Osteoblast (primary cell): ENCODE measurements at regions not wholly inside any gene's neighbourhood (a gene's known extent, or its start where the extent isn't known, plus 50 kb on each side); places are given as distances from the start of the nearest gene placed in this dataset.
A peak's percentile ranks its signal among the peaks of the same experiment; 100 is the strongest.

Experiments used
- DNase-seq: peaks from one replicate; pipeline ENCODE4 v3.0.0; 2011; ENCODE audit warnings: low spot score, mixed read lengths; ENCODE audit not compliant: insufficient read length; ENCODE audit errors: missing footprints
- H2AFZ ChIP-seq: 2 replicates; pipeline ENCODE4 v1.6.0; 2011; ENCODE audit warnings: mild to moderate bottlenecking, low read length
- H3K27ac ChIP-seq: 2 replicates; pipeline ENCODE4 v1.5.1; 2011; ENCODE audit warnings: mild to moderate bottlenecking, low read depth, low read length, moderate library complexity
- H3K27me3 ChIP-seq: 2 replicates; pipeline ENCODE4 v1.6.0; 2012; ENCODE audit warnings: mild to moderate bottlenecking, control low read depth, inconsistent platforms, low read length, moderate library complexity; ENCODE audit not compliant: insufficient read depth
- H3K36me3 ChIP-seq: 2 replicates; pipeline ENCODE4 v1.5.1; 2011; ENCODE audit warnings: mild to moderate bottlenecking, low read length, control low read depth, moderate library complexity; ENCODE audit not compliant: insufficient read depth
- H3K4me1 ChIP-seq: 2 replicates; pipeline ENCODE4 v1.5.1; 2011; ENCODE audit warnings: mild to moderate bottlenecking, low read length, control low read depth, moderate library complexity; ENCODE audit not compliant: insufficient read depth
- H3K4me2 ChIP-seq: 2 replicates; pipeline ENCODE4 v1.6.0; 2011; ENCODE audit warnings: mild to moderate bottlenecking, low read length; ENCODE audit not compliant: insufficient read depth
- H3K4me3 ChIP-seq: fragments of 200-600 bp; sonication (generic); 3 replicates; pipeline ENCODE4 v1.5.1; 2012; ENCODE audit warnings: mild to moderate bottlenecking, low read length, inconsistent platforms; ENCODE audit not compliant: insufficient read depth
- H3K79me2 ChIP-seq: 2 replicates; pipeline ENCODE4 v1.6.0; 2012; ENCODE audit warnings: mild to moderate bottlenecking, low read length, control low read depth, inconsistent platforms; ENCODE audit not compliant: insufficient read depth
- H3K9me3 ChIP-seq: 2 replicates; pipeline ENCODE4 v1.5.1; 2011; ENCODE audit warnings: low read depth, low read length, control low read depth
- H4K20me1 ChIP-seq: 2 replicates; pipeline ENCODE4 v1.6.0; 2012; ENCODE audit warnings: mild to moderate bottlenecking, low read length, control low read depth; ENCODE audit not compliant: insufficient read depth
- CTCF ChIP-seq: IDR thresholded peaks from 2 replicates; pipeline ENCODE4 v1.5.1; 2011; ENCODE audit warnings: mild to moderate bottlenecking, low read depth, low read length, moderate library complexity; ENCODE audit errors: extremely low read depth

DNA sequence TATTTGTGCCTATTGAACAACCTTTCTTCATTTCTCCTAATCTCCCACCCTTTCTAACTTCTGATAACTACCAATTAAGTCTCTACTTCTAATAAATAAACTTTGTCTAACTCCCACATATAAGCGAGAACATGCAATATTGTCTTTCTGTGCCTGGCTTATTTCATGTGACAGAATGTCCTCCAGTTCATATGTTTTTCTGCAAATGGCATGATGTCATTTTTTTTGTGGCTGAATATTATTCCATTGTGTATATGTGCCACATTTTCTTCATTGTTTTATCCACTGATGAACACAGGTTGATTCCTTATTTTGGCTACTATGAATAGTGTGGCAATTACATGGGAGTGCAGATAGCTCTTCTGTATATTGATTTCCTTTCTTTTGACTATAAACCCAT lies 1041.5 kb upstream of the MANEA start:
- Histone ChIP-seq H3K27ac (no peak overlapping the region), H4K20me1 (no peaks in the 10 kb centered on the region), H3K79me2 (no peaks in the 10 kb centered on the region), H3K4me2 (no peak overlapping the region), H3K4me1 (no peaks in the 10 kb centered on the region), H3K36me3 (no peaks in the 10 kb centered on the region), H2AFZ (no peak overlapping the region), H3K9me3 (no peaks in the 10 kb centered on the region), H3K4me3 (no peak overlapping the region), H3K27me3 (no peaks in the 10 kb centered on the region)
- no peak for TF ChIP-seq CTCF
- no peak for DNase-seq

- no peaks in the 10 kb centered on the region for H3K36me3 ChIP-seq
- H3K4me1 ChIP-seq = no peaks in the 10 kb centered on the region
- no peak overlapping the region for H3K27ac ChIP-seq
- H3K4me2 ChIP-seq = no peak overlapping the region
- H2AFZ ChIP-seq = no peak overlapping the region
- no peaks in the 10 kb centered on the region for H4K20me1 ChIP-seq
- H3K27me3 ChIP-seq = no peaks in the 10 kb centered on the region
- TF ChIP-seq CTCF = no peak
- DNase-seq = no peak
- no peaks in the 10 kb centered on the region for H3K9me3 ChIP-seq
- H3K79me2 ChIP-seq = no peaks in the 10 kb centered on the region
- H3K4me3 ChIP-seq = no peak overlapping the region
Observed at GRCh38 chr6:94511502-94512088, 1065.7 kb upstream of the MANEA start.

DNA sequence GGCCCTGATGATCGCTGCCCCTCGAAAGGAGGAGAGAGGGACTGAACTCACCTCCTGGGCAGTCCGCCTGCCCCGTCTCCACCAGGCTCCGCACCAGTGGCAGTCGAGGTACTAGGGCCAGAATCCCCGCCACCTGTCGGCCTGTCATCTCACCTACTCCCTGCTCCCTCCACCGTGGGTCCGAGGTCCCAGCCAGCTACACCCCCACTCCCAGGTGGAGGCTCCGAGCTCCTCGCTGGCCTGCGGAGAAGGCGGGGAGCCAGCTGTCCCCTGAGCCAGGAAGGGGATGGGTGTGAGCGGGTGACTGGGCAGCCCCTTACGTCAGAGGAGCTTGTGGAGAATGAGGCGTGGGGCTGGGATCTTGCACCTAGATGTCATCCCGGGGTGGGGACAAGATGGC lies 1066.5 kb upstream of the MANEA start:
- H2AFZ ChIP-seq = no peak overlapping the region
- H3K4me2 ChIP-seq = no peak overlapping the region
- no peaks in the 10 kb centered on the region for H3K4me1 ChIP-seq
- no peak overlapping the region for H3K4me3 ChIP-seq
- no peaks in the 10 kb centered on the region for H3K79me2 ChIP-seq
- H3K36me3 ChIP-seq = no peaks in the 10 kb centered on the region
- H3K27me3 ChIP-seq = no peaks in the 10 kb centered on the region
- no peak overlapping the region for H3K27ac ChIP-seq
- no peak for TF ChIP-seq CTCF
- no peaks in the 10 kb centered on the region for H3K9me3 ChIP-seq
- DNase-seq = peak; percentile 25
- no peaks in the 10 kb centered on the region for H4K20me1 ChIP-seq

- H4K20me1 ChIP-seq = no peaks in the 10 kb centered on the region
- H3K27ac ChIP-seq = no peak overlapping the region
- H3K27me3 ChIP-seq = no peaks in the 10 kb centered on the region
- H2AFZ ChIP-seq = no peak overlapping the region
- H3K4me1 ChIP-seq = no peaks in the 10 kb centered on the region
- H3K9me3 ChIP-seq = no peaks in the 10 kb centered on the region
- TF ChIP-seq CTCF = no peak
- no peaks in the 10 kb centered on the region for H3K36me3 ChIP-seq
- no peak overlapping the region for H3K4me2 ChIP-seq
- no peak overlapping the region for H3K4me3 ChIP-seq
- no peaks in the 10 kb centered on the region for H3K79me2 ChIP-seq
- no peak for DNase-seq
Observed at GRCh38 chr6:94501516-94501915, 1075.8 kb upstream of the MANEA start.
